HEK293 (cell line): ENCODE measurements at regions not wholly inside any gene's neighbourhood (a gene's known extent, or its start where the extent isn't known, plus 50 kb on each side); places are given as distances from the start of the nearest gene placed in this dataset.

Source experiments
- CTCF ChIA-PET: fragments of 350-600 bp; formaldehyde crosslinking; extraction: SDS; loops from one replicate; lab custom pipeline; 2021; ENCODE audit warnings: antibody characterized with exemption; lab: Yijun Ruan, JAX
- POLR2A ChIA-PET: fragments of 300-600 bp; formaldehyde crosslinking; extraction: SDS; loops from one replicate; lab custom pipeline; 2020; ENCODE audit warnings: antibody characterized with exemption, inconsistent platforms; lab: Yijun Ruan, JAX
- H3K27ac ChIP-seq: fragments of 200-500 bp; sonication (Bioruptor generic); 2 replicates; pipeline ENCODE4 v1.5.1; 2014; ENCODE audit warnings: low read depth, low read length, control low read depth, inconsistent platforms; ENCODE audit errors: extremely low read depth
- H3K36me3 ChIP-seq, 2 experiments: fragments of 200-500 bp in 1 of 2; sonication (Bioruptor generic) in 1 of 2; 1 replicate in 1 of 2; 2 replicates in 1 of 2; pipeline ENCODE4 v1.5.1; 2014 to 2017; ENCODE audit warnings: inconsistent platforms in 2 of 2, low read length in 2 of 2; ENCODE audit not compliant: control insufficient read depth in 2 of 2, insufficient read depth in 1 of 2
- H3K4me1 ChIP-seq: fragments of 200-500 bp; sonication (Bioruptor generic); 2 replicates; pipeline ENCODE4 v1.5.1; 2014; ENCODE audit warnings: mild to moderate bottlenecking, low read length, inconsistent platforms; ENCODE audit not compliant: control insufficient read depth, insufficient read depth
- H3K4me3 ChIP-seq: 2 replicates; pipeline ENCODE4 v1.5.1; 2011; ENCODE audit warnings: low read depth, mild to moderate bottlenecking, control low read depth, low read length, moderate library complexity
- H3K9me3 ChIP-seq: fragments of 200-500 bp; sonication (Bioruptor generic); 2 replicates; pipeline ENCODE4 v1.5.1; 2014; ENCODE audit warnings: low read depth, low read length, inconsistent platforms; ENCODE audit not compliant: control insufficient read depth, insufficient read depth
- KLF16 ChIP-seq: fragments of 450-650 bp; formaldehyde crosslinking; IDR thresholded peaks from 2 replicates; pipeline ENCODE4 v1.5.1; 2017; ENCODE audit warnings: missing biosample characterization, missing genetic modification characterization
- MZF1 ChIP-seq: fragments of 450-650 bp; formaldehyde crosslinking; IDR thresholded peaks from 2 replicates; pipeline ENCODE4 v1.5.1; 2017; ENCODE audit warnings: missing biosample characterization, missing genetic modification characterization, borderline replicate concordance
- OVOL3 ChIP-seq: fragments of 450-650 bp; formaldehyde crosslinking; IDR thresholded peaks from 2 replicates; pipeline ENCODE4 v1.5.1; 2016; ENCODE audit warnings: missing biosample characterization, missing genetic modification characterization
- SCRT1 ChIP-seq: fragments of 450-650 bp; formaldehyde crosslinking; IDR thresholded peaks from 2 replicates; pipeline ENCODE4 v1.5.1; 2016; ENCODE audit warnings: missing biosample characterization, missing genetic modification characterization, borderline replicate concordance
- SCRT2 ChIP-seq: fragments of 450-650 bp; formaldehyde crosslinking; IDR thresholded peaks from 2 replicates; pipeline ENCODE4 v1.5.1; 2016; ENCODE audit warnings: missing biosample characterization, missing genetic modification characterization
- SP7 ChIP-seq: fragments of 450-650 bp; formaldehyde crosslinking; IDR thresholded peaks from 2 replicates; pipeline ENCODE4 v1.5.1; 2016; ENCODE audit warnings: missing biosample characterization, missing genetic modification characterization
- ZBTB7A ChIP-seq: fragments of 450-650 bp; formaldehyde crosslinking; IDR thresholded peaks from 2 replicates; pipeline ENCODE4 v1.5.1; 2016; ENCODE audit warnings: low read depth, missing biosample characterization, missing genetic modification characterization
- ZFP3 ChIP-seq: fragments of 450-650 bp; formaldehyde crosslinking; IDR thresholded peaks from 2 replicates; pipeline ENCODE4 v1.5.1; 2016; ENCODE audit warnings: low read depth, missing biosample characterization, missing genetic modification characterization
- ZFP37 ChIP-seq: fragments of 450-650 bp; formaldehyde crosslinking; IDR thresholded peaks from 2 replicates; pipeline ENCODE4 v1.5.1; 2016; ENCODE audit warnings: missing biosample characterization, missing genetic modification characterization
- ZNF16 ChIP-seq: fragments of 450-650 bp; formaldehyde crosslinking; IDR thresholded peaks from 2 replicates; pipeline ENCODE4 v1.5.1; 2016; ENCODE audit warnings: low read depth, missing biosample characterization, missing genetic modification characterization
- ZNF175 ChIP-seq: fragments of 450-650 bp; formaldehyde crosslinking; IDR thresholded peaks from 2 replicates; pipeline ENCODE4 v1.5.1; 2016; ENCODE audit warnings: missing biosample characterization, missing genetic modification characterization
- ZNF2 ChIP-seq: fragments of 450-650 bp; formaldehyde crosslinking; IDR thresholded peaks from 2 replicates; pipeline ENCODE4 v1.5.1; 2016; ENCODE audit warnings: missing biosample characterization, missing genetic modification characterization
- ZNF335 ChIP-seq: fragments of 450-650 bp; formaldehyde crosslinking; conservative IDR thresholded peaks from 2 replicates; pipeline ENCODE4 v1.5.1; 2016; ENCODE audit warnings: missing biosample characterization, missing genetic modification characterization
- ZNF426 ChIP-seq: fragments of 450-650 bp; formaldehyde crosslinking; IDR thresholded peaks from 2 replicates; pipeline ENCODE4 v1.5.1; 2017; ENCODE audit warnings: missing biosample characterization, missing genetic modification characterization, mild to moderate bottlenecking, inconsistent platforms, moderate library complexity
- ZNF514 ChIP-seq: fragments of 450-650 bp; formaldehyde crosslinking; IDR thresholded peaks from 2 replicates; pipeline ENCODE4 v1.5.1; 2016; ENCODE audit warnings: missing biosample characterization, missing genetic modification characterization
- ZNF521 ChIP-seq: fragments of 450-650 bp; formaldehyde crosslinking; IDR thresholded peaks from 2 replicates; pipeline ENCODE4 v1.5.1; 2017; ENCODE audit warnings: missing biosample characterization, mild to moderate bottlenecking, missing genetic modification characterization
- ZNF548 ChIP-seq: fragments of 450-650 bp; formaldehyde crosslinking; IDR thresholded peaks from 2 replicates; pipeline ENCODE4 v1.5.1; 2016; ENCODE audit warnings: missing biosample characterization, missing genetic modification characterization
- ZNF560 ChIP-seq: fragments of 450-650 bp; formaldehyde crosslinking; IDR thresholded peaks from 2 replicates; pipeline ENCODE4 v1.5.1; 2017; ENCODE audit warnings: missing biosample characterization, missing genetic modification characterization, borderline replicate concordance
- ZNF777 ChIP-seq: fragments of 450-650 bp; formaldehyde crosslinking; IDR thresholded peaks from 2 replicates; pipeline ENCODE4 v1.5.1; 2017; ENCODE audit warnings: missing biosample characterization, missing genetic modification characterization, borderline replicate concordance
- TF ChIP-seq, protein P1 (sequence below): fragments of 450-650 bp; formaldehyde crosslinking; IDR thresholded peaks from 2 replicates; pipeline ENCODE4 v1.5.1; 2017; ENCODE audit warnings: missing biosample characterization, missing genetic modification characterization
- TF ChIP-seq, protein P2 (sequence below): fragments of 450-650 bp; formaldehyde crosslinking; IDR thresholded peaks from 2 replicates; pipeline ENCODE4 v1.5.1; 2016; ENCODE audit warnings: missing biosample characterization, missing genetic modification characterization
- TF ChIP-seq, protein P3 (sequence below): fragments of 450-650 bp; formaldehyde crosslinking; IDR thresholded peaks from 2 replicates; pipeline ENCODE4 v1.5.1; 2016; ENCODE audit warnings: missing biosample characterization, missing genetic modification characterization
- TF ChIP-seq, protein P4 (sequence below): fragments of 450-650 bp; formaldehyde crosslinking; IDR thresholded peaks from 2 replicates; pipeline ENCODE4 v1.5.1; 2016; ENCODE audit warnings: missing biosample characterization, missing genetic modification characterization
- TF ChIP-seq, protein P5 (sequence below): fragments of 450-650 bp; formaldehyde crosslinking; IDR thresholded peaks from 2 replicates; pipeline ENCODE4 v1.5.1; 2016; ENCODE audit warnings: missing biosample characterization, missing genetic modification characterization

DNA sequence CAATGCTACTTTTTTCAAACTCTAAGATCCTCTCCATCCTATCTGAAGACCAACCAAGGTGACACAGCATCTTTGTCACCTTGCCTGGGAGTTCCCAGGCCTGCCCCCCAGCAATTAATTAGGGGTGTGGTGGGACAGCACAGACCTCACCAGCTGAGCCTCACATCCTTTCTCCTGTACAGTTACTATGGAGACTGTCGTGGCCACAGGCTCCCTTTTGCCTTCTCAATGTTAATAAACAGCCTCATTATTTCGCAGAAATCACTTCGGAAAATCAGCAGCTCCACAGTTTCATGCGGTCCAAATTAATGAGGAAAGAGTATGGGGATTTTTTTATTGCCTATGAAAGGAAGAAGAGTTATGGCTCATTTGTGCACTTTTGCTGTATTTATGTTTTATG is 378.3 kb downstream of the NPHP4 start:
- Histone ChIP-seq H3K4me3 (no peak overlapping the region), H3K36me3 (no peaks in the 10 kb centered on the region), H3K9me3 (no peaks in the 10 kb centered on the region), H3K4me1 (no peaks in the 10 kb centered on the region), H3K27ac (no peak overlapping the region)
- ChIA-PET CTCF (interaction anchor here (0.7 kb wide), 1 partner anchor 988 kb away, joined by 3 read pairs; no protein-coding TSS in a partner anchor), POLR2A (no interaction called here)
- TF ChIP-seq MZF1 (tag by site-specific recombination), result no peak
- no peak for TF ChIP-seq ZFP37 (tag by site-specific recombination)
- no peak for TF ChIP-seq KLF16 (tag by site-specific recombination)
- TF ChIP-seq, protein P1, sequence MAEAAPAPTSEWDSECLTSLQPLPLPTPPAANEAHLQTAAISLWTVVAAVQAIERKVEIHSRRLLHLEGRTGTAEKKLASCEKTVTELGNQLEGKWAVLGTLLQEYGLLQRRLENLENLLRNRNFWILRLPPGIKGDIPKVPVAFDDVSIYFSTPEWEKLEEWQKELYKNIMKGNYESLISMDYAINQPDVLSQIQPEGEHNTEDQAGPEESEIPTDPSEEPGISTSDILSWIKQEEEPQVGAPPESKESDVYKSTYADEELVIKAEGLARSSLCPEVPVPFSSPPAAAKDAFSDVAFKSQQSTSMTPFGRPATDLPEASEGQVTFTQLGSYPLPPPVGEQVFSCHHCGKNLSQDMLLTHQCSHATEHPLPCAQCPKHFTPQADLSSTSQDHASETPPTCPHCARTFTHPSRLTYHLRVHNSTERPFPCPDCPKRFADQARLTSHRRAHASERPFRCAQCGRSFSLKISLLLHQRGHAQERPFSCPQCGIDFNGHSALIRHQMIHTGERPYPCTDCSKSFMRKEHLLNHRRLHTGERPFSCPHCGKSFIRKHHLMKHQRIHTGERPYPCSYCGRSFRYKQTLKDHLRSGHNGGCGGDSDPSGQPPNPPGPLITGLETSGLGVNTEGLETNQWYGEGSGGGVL, result no peak
- no peak for TF ChIP-seq SCRT1 (tag by site-specific recombination)
- TF ChIP-seq ZNF2 (tag by site-specific recombination), result no peak
- TF ChIP-seq ZNF335 (tag by site-specific recombination), result no peak
- TF ChIP-seq ZNF175 (tag by site-specific recombination), result no peak
- TF ChIP-seq, protein P2, sequence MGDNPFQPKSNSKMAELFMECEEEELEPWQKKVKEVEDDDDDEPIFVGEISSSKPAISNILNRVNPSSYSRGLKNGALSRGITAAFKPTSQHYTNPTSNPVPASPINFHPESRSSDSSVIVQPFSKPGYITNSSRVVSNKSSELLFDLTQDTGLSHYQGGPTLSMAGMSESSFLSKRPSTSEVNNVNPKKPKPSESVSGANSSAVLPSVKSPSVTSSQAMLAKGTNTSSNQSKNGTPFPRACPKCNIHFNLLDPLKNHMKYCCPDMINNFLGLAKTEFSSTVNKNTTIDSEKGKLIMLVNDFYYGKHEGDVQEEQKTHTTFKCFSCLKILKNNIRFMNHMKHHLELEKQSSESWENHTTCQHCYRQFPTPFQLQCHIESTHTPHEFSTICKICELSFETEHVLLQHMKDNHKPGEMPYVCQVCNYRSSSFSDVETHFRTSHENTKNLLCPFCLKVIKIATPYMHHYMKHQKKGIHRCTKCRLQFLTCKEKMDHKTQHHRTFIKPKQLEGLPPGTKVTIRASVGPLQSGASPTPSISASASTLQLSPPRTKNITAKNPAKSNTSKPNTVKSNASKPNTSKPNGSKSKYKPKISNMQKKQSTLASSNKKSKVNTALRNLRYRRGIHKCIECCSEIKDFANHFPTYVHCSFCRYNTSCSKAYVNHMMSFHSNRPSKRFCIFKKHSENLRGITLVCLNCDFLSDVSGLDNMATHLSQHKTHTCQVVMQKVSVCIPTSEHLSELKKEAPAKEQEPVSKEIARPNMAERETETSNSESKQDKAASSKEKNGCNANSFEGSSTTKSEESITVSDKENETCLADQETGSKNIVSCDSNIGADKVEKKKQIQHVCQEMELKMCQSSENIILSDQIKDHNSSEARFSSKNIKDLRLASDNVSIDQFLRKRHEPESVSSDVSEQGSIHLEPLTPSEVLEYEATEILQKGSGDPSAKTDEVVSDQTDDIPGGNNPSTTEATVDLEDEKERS (tag by site-specific recombination), result no peak
- TF ChIP-seq ZNF521 (tag by site-specific recombination), result no peak
- TF ChIP-seq, protein P3, sequence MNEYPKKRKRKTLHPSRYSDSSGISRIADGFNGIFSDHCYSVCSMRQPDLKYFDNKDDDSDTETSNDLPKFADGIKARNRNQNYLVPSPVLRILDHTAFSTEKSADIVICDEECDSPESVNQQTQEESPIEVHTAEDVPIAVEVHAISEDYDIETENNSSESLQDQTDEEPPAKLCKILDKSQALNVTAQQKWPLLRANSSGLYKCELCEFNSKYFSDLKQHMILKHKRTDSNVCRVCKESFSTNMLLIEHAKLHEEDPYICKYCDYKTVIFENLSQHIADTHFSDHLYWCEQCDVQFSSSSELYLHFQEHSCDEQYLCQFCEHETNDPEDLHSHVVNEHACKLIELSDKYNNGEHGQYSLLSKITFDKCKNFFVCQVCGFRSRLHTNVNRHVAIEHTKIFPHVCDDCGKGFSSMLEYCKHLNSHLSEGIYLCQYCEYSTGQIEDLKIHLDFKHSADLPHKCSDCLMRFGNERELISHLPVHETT (tag by site-specific recombination), result no peak
- TF ChIP-seq ZNF548 (tag by site-specific recombination), result no peak
- no peak for TF ChIP-seq ZFP3
- no peak for TF ChIP-seq ZBTB7A
- no peak for TF ChIP-seq ZNF514 (tag by site-specific recombination)
- no peak for TF ChIP-seq ZNF16 (tag by site-specific recombination)
- TF ChIP-seq, protein P4, sequence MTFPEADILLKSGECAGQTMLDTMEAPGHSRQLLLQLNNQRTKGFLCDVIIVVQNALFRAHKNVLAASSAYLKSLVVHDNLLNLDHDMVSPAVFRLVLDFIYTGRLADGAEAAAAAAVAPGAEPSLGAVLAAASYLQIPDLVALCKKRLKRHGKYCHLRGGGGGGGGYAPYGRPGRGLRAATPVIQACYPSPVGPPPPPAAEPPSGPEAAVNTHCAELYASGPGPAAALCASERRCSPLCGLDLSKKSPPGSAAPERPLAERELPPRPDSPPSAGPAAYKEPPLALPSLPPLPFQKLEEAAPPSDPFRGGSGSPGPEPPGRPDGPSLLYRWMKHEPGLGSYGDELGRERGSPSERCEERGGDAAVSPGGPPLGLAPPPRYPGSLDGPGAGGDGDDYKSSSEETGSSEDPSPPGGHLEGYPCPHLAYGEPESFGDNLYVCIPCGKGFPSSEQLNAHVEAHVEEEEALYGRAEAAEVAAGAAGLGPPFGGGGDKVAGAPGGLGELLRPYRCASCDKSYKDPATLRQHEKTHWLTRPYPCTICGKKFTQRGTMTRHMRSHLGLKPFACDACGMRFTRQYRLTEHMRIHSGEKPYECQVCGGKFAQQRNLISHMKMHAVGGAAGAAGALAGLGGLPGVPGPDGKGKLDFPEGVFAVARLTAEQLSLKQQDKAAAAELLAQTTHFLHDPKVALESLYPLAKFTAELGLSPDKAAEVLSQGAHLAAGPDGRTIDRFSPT (tag by site-specific recombination), result no peak

DNA sequence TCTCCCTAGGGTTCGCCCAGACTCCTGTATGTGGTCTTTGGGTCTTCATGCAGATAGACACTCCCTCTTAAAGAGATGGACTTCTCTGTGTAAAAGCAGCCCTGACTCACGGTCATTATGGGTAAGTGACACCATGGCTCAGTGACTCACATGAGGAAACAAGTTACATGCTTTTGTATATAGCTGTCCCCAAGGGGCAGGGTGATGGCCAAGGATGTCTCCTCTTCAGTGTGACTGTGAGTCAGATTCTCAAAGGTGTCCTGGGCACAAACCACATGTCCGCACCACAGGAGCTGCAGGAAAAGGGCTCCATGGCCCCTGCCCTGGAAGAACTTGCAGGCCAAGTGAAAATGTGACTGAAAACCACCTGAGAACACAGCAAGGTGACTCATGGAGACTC is 380.4 kb downstream of the NPHP4 start:
- ChIA-PET POLR2A (no interaction called here), CTCF (no interaction called here)
- Histone ChIP-seq H3K36me3 (no peaks in the 10 kb centered on the region), H3K9me3 (no peaks in the 10 kb centered on the region), H3K4me1 (no peaks in the 10 kb centered on the region), H3K27ac (no peak overlapping the region), H3K4me3 (no peak overlapping the region)
- no peak for TF ChIP-seq OVOL3 (tag by site-specific recombination)
- no peak for TF ChIP-seq ZFP3
- no peak for TF ChIP-seq ZNF426 (tag by site-specific recombination)
- TF ChIP-seq ZNF560 (tag by site-specific recombination), result no peak
- no peak for TF ChIP-seq SP7 (tag by site-specific recombination)
- TF ChIP-seq ZNF777 (tag by site-specific recombination), result no peak
- TF ChIP-seq, protein P4 (tag by site-specific recombination), result no peak
- TF ChIP-seq, protein P5, sequence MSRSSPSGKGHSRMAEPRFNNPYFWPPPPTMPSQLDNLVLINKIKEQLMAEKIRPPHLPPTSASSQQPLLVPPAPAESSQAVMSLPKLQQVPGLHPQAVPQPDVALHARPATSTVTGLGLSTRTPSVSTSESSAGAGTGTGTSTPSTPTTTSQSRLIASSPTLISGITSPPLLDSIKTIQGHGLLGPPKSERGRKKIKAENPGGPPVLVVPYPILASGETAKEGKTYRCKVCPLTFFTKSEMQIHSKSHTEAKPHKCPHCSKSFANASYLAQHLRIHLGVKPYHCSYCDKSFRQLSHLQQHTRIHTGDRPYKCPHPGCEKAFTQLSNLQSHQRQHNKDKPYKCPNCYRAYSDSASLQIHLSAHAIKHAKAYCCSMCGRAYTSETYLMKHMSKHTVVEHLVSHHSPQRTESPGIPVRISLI (tag by site-specific recombination), result no peak
- TF ChIP-seq SCRT2 (tag by site-specific recombination), result no peak
- TF ChIP-seq ZNF175 (tag by site-specific recombination), result no peak
